H1 (cell line): ENCODE measurements at regions not wholly inside any gene's neighbourhood (a gene's known extent, or its start where the extent isn't known, plus 50 kb on each side); places are given as distances from the start of the nearest gene placed in this dataset.

Experiments used
- CTCF ChIA-PET: fragments of 300-600 bp; sonication (Branson Sonifier 250); formaldehyde crosslinking; loops from one replicate; lab custom pipeline; 2021; ENCODE audit not compliant: partially characterized antibody; lab: Charles Lee
- POLR2A ChIA-PET: fragments of 300-600 bp; sonication (Branson Sonifier 250); formaldehyde crosslinking; loops from one replicate; lab custom pipeline; 2021; ENCODE audit warnings: inconsistent platforms; ENCODE audit not compliant: partially characterized antibody; lab: Charles Lee
- DNase-seq, 2 experiments: peaks; one replicate each; pipeline versions ENCODE4 v3.0.0 to v3.0.0-alpha.2; 2010 to 2022; ENCODE audit warnings: low spot score in 2 of 2, low read depth in 1 of 2, mixed read lengths in 1 of 2
- FAIRE-seq: peaks from 2 replicates; lab custom pipeline; 2011; peaks lifted over from hg19 to GRCh38; lab: Jason Lieb, UNC
- H2AFZ ChIP-seq: 2 replicates; pipeline ENCODE4 v1.8.1; 2012; ENCODE audit warnings: low read length, inconsistent platforms
- H2AK5ac ChIP-seq: 2 replicates; pipeline ENCODE4 v1.6.1; 2013; ENCODE audit warnings: low read depth, low read length
- H2BK120ac ChIP-seq: replicated peaks from 2 replicates; pipeline ENCODE3; 2013; ENCODE audit warnings: low read depth, low read length, inconsistent platforms
- H2BK12ac ChIP-seq: 2 replicates; pipeline ENCODE4 v1.6.1; 2013; ENCODE audit warnings: low read depth, low read length
- H2BK15ac ChIP-seq: 2 replicates; pipeline ENCODE4 v1.6.1; 2013; ENCODE audit warnings: low read length
- H2BK20ac ChIP-seq: 2 replicates; pipeline ENCODE4 v1.6.1; 2013; ENCODE audit warnings: low read length
- H2BK5ac ChIP-seq: 2 replicates; pipeline ENCODE4 v1.6.1; 2013; ENCODE audit warnings: low read depth, low read length
- H3K14ac ChIP-seq: 2 replicates; pipeline ENCODE4 v1.6.1; 2013; ENCODE audit warnings: inconsistent platforms; ENCODE audit not compliant: insufficient read length
- H3K18ac ChIP-seq: 2 replicates; pipeline ENCODE4 v1.6.1; 2013; ENCODE audit warnings: low read length; ENCODE audit errors: extremely low read depth
- H3K23ac ChIP-seq: 2 replicates; pipeline ENCODE4 v1.6.1; 2013; ENCODE audit warnings: inconsistent platforms; ENCODE audit not compliant: insufficient read length
- H3K23me2 ChIP-seq: 2 replicates; pipeline ENCODE4 v1.6.1; 2013; ENCODE audit warnings: low read depth, low read length
- H3K27ac ChIP-seq: 2 replicates; pipeline ENCODE4 v1.6.1; 2011; ENCODE audit warnings: low read depth, low read length, inconsistent platforms
- H3K27me3 ChIP-seq, 4 experiments: replicated peaks in 1 of 4; 1 replicate in 1 of 4; 2 replicates in 3 of 4; pipeline versions ENCODE4 v1.6.1 to v1.8.1; 2011 to 2013; ENCODE audit warnings: low read length in 3 of 4, mild to moderate bottlenecking in 3 of 4, inconsistent platforms in 2 of 4, mixed read lengths in 2 of 4, moderate library complexity in 1 of 4; ENCODE audit not compliant: control insufficient read depth in 3 of 4, insufficient read depth in 3 of 4; ENCODE audit errors: extremely low read depth in 1 of 4
- H3K36me3 ChIP-seq, 4 experiments: 2 replicates each; pipeline versions ENCODE4 v1.6.1 to v1.8.1; 2011 to 2013; ENCODE audit warnings: mild to moderate bottlenecking in 4 of 4, low read length in 3 of 4, moderate library complexity in 2 of 4, control low read depth in 1 of 4, inconsistent platforms in 1 of 4; ENCODE audit not compliant: insufficient read depth in 4 of 4, control insufficient read depth in 2 of 4
- H3K4ac ChIP-seq: replicated peaks from 2 replicates; pipeline ENCODE3; 2013; ENCODE audit warnings: low read length, low read depth, mixed read lengths, inconsistent platforms; ENCODE audit not compliant: insufficient read length
- H3K4me1 ChIP-seq, 4 experiments: replicated peaks in 1 of 4; 1 replicate in 1 of 4; 2 replicates in 3 of 4; pipeline versions ENCODE4 v1.6.1 to v1.8.1; 2011 to 2013; ENCODE audit warnings: low read length in 3 of 4, inconsistent platforms in 2 of 4, mixed read lengths in 1 of 4; ENCODE audit not compliant: insufficient read depth in 4 of 4, control insufficient read depth in 3 of 4
- H3K4me2 ChIP-seq, 2 experiments: 2 replicates each; pipeline versions ENCODE4 v1.6.1 to v1.8.1; 2011 to 2013; ENCODE audit warnings: low read depth in 2 of 2, low read length in 2 of 2, control low read depth in 1 of 2, inconsistent platforms in 1 of 2, mild to moderate bottlenecking in 1 of 2; ENCODE audit not compliant: insufficient read depth in 1 of 2
- H3K4me3 ChIP-seq, 4 experiments: fragments of 200-600, 300-600 bp in 1 of 4; sonication (generic), shearing (Covaris generic), sonication (Bioruptor Twin) in 1 of 4; 2 replicates each; pipeline versions ENCODE4 v1.5.1 to v1.8.1; 2011 to 2016; ENCODE audit warnings: low read length in 4 of 4, low read depth in 3 of 4, control low read depth in 2 of 4, inconsistent platforms in 2 of 4, mild to moderate bottlenecking in 2 of 4, mixed read lengths in 1 of 4, moderate library complexity in 1 of 4; ENCODE audit not compliant: insufficient read depth in 2 of 4; ENCODE audit errors: extremely low read depth in 1 of 4
- H3K56ac ChIP-seq: replicated peaks from 2 replicates; pipeline ENCODE3; 2013; ENCODE audit warnings: low read depth, mild to moderate bottlenecking, mixed read lengths, low read length, inconsistent platforms; ENCODE audit not compliant: insufficient read length
- H3K79me1 ChIP-seq: 2 replicates; pipeline ENCODE4 v1.6.1; 2013; ENCODE audit warnings: low read depth, low read length, control low read depth
- H3K79me2 ChIP-seq, 2 experiments: 2 replicates each; pipeline versions ENCODE4 v1.6.1 to v1.8.1; 2012 to 2013; ENCODE audit warnings: low read length in 2 of 2, mild to moderate bottlenecking in 2 of 2, inconsistent platforms in 1 of 2; ENCODE audit not compliant: insufficient read depth in 2 of 2, control insufficient read depth in 1 of 2
- H3K9ac ChIP-seq, 4 experiments: replicated peaks in 1 of 4; 1 replicate in 1 of 4; 2 replicates in 3 of 4; pipeline versions ENCODE4 v1.6.1 to v1.8.1; 2011 to 2013; ENCODE audit warnings: low read depth in 3 of 4, low read length in 3 of 4, control low read depth in 2 of 4, mild to moderate bottlenecking in 2 of 4, moderate library complexity in 2 of 4, inconsistent platforms in 1 of 4; ENCODE audit errors: extremely low read depth in 1 of 4
- H3K9me3 ChIP-seq, 2 experiments: 2 replicates each; pipeline versions ENCODE4 v1.6.1 to v1.8.1; 2012 to 2013; ENCODE audit warnings: mild to moderate bottlenecking in 2 of 2, moderate library complexity in 2 of 2, control low read depth in 1 of 2, inconsistent platforms in 1 of 2, low read depth in 1 of 2, low read length in 1 of 2, mixed read lengths in 1 of 2; ENCODE audit not compliant: insufficient read depth in 2 of 2
- H4K20me1 ChIP-seq, 2 experiments: replicated peaks in 1 of 2; 2 replicates each; pipeline versions ENCODE3 to v1.8.1; 2011 to 2013; ENCODE audit warnings: inconsistent platforms in 2 of 2, low read length in 2 of 2, mild to moderate bottlenecking in 1 of 2; ENCODE audit not compliant: insufficient read depth in 2 of 2, control insufficient read depth in 1 of 2
- H4K5ac ChIP-seq: 2 replicates; pipeline ENCODE4 v1.6.1; 2013; ENCODE audit warnings: low read length, low read depth, mixed read lengths, inconsistent platforms; ENCODE audit not compliant: insufficient read length
- H4K8ac ChIP-seq: 2 replicates; pipeline ENCODE4 v1.8.0; 2013; ENCODE audit warnings: mild to moderate bottlenecking, moderate library complexity, low read length, inconsistent platforms; ENCODE audit not compliant: insufficient read depth; ENCODE audit errors: extremely low read depth
- H4K91ac ChIP-seq: replicated peaks from 2 replicates; pipeline ENCODE3; 2013; ENCODE audit warnings: low read length, mixed read lengths, inconsistent platforms; ENCODE audit not compliant: insufficient read length
- ATF3 ChIP-seq: IDR thresholded peaks from 2 replicates; pipeline ENCODE4 v1.6.1; 2011; ENCODE audit warnings: low read depth, mild to moderate bottlenecking, low read length; ENCODE audit not compliant: insufficient read depth
- WGBS, 2 experiments: shearing (Covaris generic) in 1 of 2; methylation state at CpG; one replicate each; pipeline versions ENCODE4 v1.1.6 to v1.1.7; 2013 to 2015; ENCODE audit warnings: low lambda C conversion rate in 2 of 2, mixed read lengths in 2 of 2, inconsistent platforms in 1 of 2, low coverage in 1 of 2, missing lambda C conversion rate in 1 of 2; ENCODE audit not compliant: insufficient replicate concordance in 2 of 2, insufficient coverage in 1 of 2, insufficient read length in 1 of 2; ENCODE audit errors: extremely low coverage in 1 of 2, missing lambda C conversion rate in 1 of 2; 5-methylcytosine and 5-hydroxymethylcytosine counted together

GRCh38 chr10:53166325-53166724 lies 393.7 kb upstream of the MBL2 start:
- no peak overlapping the region for H3K4ac ChIP-seq
- H3K9ac ChIP-seq = no peak overlapping the region
- 97% methylated on average over 3 of the region's 3 CpGs; no CpG with 5 or more reads in 1 of the 2 experiments for WGBS, 2 experiments
- H3K9me3 ChIP-seq = no peaks in the 10 kb centered on the region
- H3K79me1 ChIP-seq = no peaks in the 10 kb centered on the region
- H3K27ac ChIP-seq = no peak overlapping the region
- H3K4me2 ChIP-seq = no peak overlapping the region
- CTCF ChIA-PET = interaction anchor here (0.5 to 0.8 kb wide), 2 partner anchors 30 to 522 kb away, joined by 3 read pairs; no protein-coding TSS in a partner anchor
- H2BK15ac ChIP-seq = no peak overlapping the region
- no peak overlapping the region for H4K5ac ChIP-seq
- no peak overlapping the region for H2BK120ac ChIP-seq
- FAIRE-seq (no peak), DNase-seq (no peak)
- H3K27me3 ChIP-seq = peaks cover 0 to 1% (median 0%) of the 10 kb centered on the region in 4 experiments; a peak in 1 of 7 replicates
- no peak overlapping the region for H2AK5ac ChIP-seq
- no peak overlapping the region for H3K14ac ChIP-seq
- no peak overlapping the region for H3K4me3 ChIP-seq
- no peak overlapping the region for H3K56ac ChIP-seq
- no peak overlapping the region for H4K8ac ChIP-seq
- no peaks in the 10 kb centered on the region for H3K36me3 ChIP-seq
- no peak overlapping the region for H2BK5ac ChIP-seq
- no peaks in the 10 kb centered on the region for H4K20me1 ChIP-seq
- no peak overlapping the region for H3K23ac ChIP-seq
- H2BK12ac ChIP-seq = no peak overlapping the region
- H2AFZ ChIP-seq = no peak overlapping the region
- H2BK20ac ChIP-seq = no peak overlapping the region
- H3K18ac ChIP-seq = no peak overlapping the region
- H3K79me2 ChIP-seq = no peaks in the 10 kb centered on the region
- POLR2A ChIA-PET = no interaction called here
- H3K4me1 ChIP-seq = no peaks in the 10 kb centered on the region
- H3K23me2 ChIP-seq = no peaks in the 10 kb centered on the region
- no peak for TF ChIP-seq ATF3
- H4K91ac ChIP-seq = no peak overlapping the region
